NCI-H2107 treated with DMSO at 0.1 percent for 48 hours (cell line): ENCODE measurements at regions not wholly inside any gene's neighbourhood (a gene's known extent, or its start where the extent isn't known, plus 50 kb on each side); places are given as distances from the start of the nearest gene placed in this dataset.
A peak's percentile ranks its signal among the peaks of the same experiment; 100 is the strongest.

ENCODE experiments used
- DNase-seq: peaks from one replicate; lab custom pipeline; 2025; ENCODE audit not compliant: unreplicated experiment; lab: John Stamatoyannopoulos, UW

GRCh38 chr6:25217829-25218228 lies 61.3 kb upstream of the CARMIL1 start:
- peak; percentile 39 for DNase-seq

GRCh38 chr6:25218346-25218745 lies 60.8 kb upstream of the CARMIL1 start:
- no peak for DNase-seq

GRCh38 chr6:25219216-25219916 lies 59.8 kb upstream of the CARMIL1 start:
- DNase-seq: no peak

- DNase-seq: no peak
Measured at GRCh38 chr6:25219917-25220278, 59.3 kb upstream of the CARMIL1 start.

- no peak for DNase-seq
Measured at GRCh38 chr6:25220857-25221256, 58.3 kb upstream of the CARMIL1 start.

GRCh38 chr6:25222006-25222678 lies 57.0 kb upstream of the CARMIL1 start:
- no peak for DNase-seq

GRCh38 chr6:25223490-25223991 lies 55.6 kb upstream of the CARMIL1 start:
- DNase-seq: peak; percentile 53

GRCh38 chr6:25224242-25224641 lies 54.9 kb upstream of the CARMIL1 start:
- no peak for DNase-seq

GRCh38 chr6:25227854-25228253 lies 51.3 kb upstream of the CARMIL1 start:
- no peak for DNase-seq
